Smooth muscle cell (in vitro differentiated cells): ENCODE measurements at regions not wholly inside any gene's neighbourhood (a gene's known extent, or its start where the extent isn't known, plus 50 kb on each side); places are given as distances from the start of the nearest gene placed in this dataset.

Experiments used
- DNase-seq: peaks from one replicate; lab custom pipeline; 2025; ENCODE audit not compliant: unreplicated experiment; lab: John Stamatoyannopoulos, UW
- H2AFZ ChIP-seq: fragments of 200-600 bp; sonication (generic); 2 replicates; pipeline ENCODE4 v1.6.0; 2016; ENCODE audit warnings: antibody characterized with exemption, low read depth, mild to moderate bottlenecking
- H3F3A ChIP-seq: fragments of 200-600 bp; sonication (generic); 2 replicates; pipeline ENCODE4 v1.6.0; 2017; ENCODE audit warnings: antibody characterized with exemption, low read depth
- H3K27ac ChIP-seq: fragments of 200-600 bp; sonication (generic); 2 replicates; pipeline ENCODE4 v1.5.1; 2016; ENCODE audit warnings: low read depth, mild to moderate bottlenecking
- H3K27me3 ChIP-seq: fragments of 200-600 bp; sonication (generic); 2 replicates; pipeline ENCODE4 v1.6.1; 2016; ENCODE audit warnings: low read depth, mild to moderate bottlenecking
- H3K36me3 ChIP-seq: fragments of 200-600 bp; sonication (generic); 2 replicates; pipeline ENCODE4 v1.5.1; 2016; ENCODE audit warnings: low read depth
- H3K4me1 ChIP-seq: fragments of 200-600 bp; sonication (generic); 2 replicates; pipeline ENCODE4 v1.5.1; 2016; ENCODE audit warnings: low read depth
- H3K4me2 ChIP-seq: fragments of 200-600 bp; sonication (generic); 2 replicates; pipeline ENCODE4 v1.6.0; 2016; ENCODE audit warnings: mild to moderate bottlenecking
- H3K4me3 ChIP-seq: fragments of 200-600 bp; sonication (generic); 2 replicates; pipeline ENCODE4 v1.5.1; 2016; ENCODE audit warnings: mild to moderate bottlenecking
- H3K79me2 ChIP-seq: fragments of 200-600 bp; sonication (generic); 2 replicates; pipeline ENCODE4 v1.6.0; 2016; ENCODE audit warnings: low read depth, mild to moderate bottlenecking
- H3K9ac ChIP-seq: fragments of 200-600 bp; sonication (generic); 2 replicates; pipeline ENCODE4 v1.6.0; 2016; ENCODE audit warnings: low read depth
- H3K9me3 ChIP-seq: fragments of 200-600 bp; sonication (generic); replicated peaks from 2 replicates; pipeline ENCODE4 v1.5.1; 2016; ENCODE audit warnings: low read depth
- H4K20me1 ChIP-seq: fragments of 200-600 bp; sonication (generic); 2 replicates; pipeline ENCODE4 v1.6.0; 2016; ENCODE audit warnings: low read depth
- WGBS: methylation state at CpG from one replicate; pipeline ENCODE4 v1.1.7; 2016; ENCODE audit warnings: low lambda C conversion rate; 5-methylcytosine and 5-hydroxymethylcytosine counted together
- TF ChIP-seq, protein P1 (sequence below): fragments of 200-600 bp; sonication (generic); IDR thresholded peaks from 2 replicates; pipeline ENCODE4 v1.5.1; 2017; ENCODE audit warnings: borderline replicate concordance, mild to moderate bottlenecking, antibody characterized with exemption; ENCODE audit not compliant: insufficient read depth, poor library complexity, severe bottlenecking

DNA sequence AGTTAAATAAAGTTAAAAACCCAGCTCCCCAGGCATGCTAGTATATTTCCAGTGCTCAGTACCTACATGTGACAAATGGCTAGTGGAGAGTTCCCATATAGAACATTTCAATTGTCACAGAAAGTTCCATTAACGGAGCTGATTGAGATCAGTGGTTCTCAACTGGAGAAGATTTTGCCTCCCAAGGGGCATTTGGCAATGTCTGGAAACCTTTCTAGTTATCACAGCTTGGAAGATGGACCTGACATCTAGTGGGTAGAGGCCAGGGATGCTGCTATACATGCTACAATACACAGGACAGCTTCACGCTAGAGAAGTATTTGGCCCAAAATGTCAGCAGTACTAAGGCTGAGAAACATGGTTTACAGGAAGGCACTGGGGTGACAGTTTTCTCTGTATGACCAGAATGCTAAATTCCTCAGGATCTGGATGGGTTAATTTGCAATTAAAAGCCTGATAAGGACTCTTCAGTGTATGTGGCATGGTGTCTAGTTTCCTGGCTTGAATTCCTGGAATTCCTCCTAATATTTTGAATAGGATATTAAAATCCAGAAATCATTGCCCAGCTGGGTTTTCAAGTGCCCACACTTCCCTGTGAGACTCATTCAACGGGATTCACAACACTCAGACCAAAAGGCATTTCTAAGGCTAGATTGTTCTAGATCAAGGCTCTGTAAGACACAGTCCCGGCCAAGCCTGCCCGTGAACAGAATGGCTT, 84.7 kb upstream of the SALL4 start:
- no peaks in the 10 kb centered on the region for H3K79me2 ChIP-seq

DNA sequence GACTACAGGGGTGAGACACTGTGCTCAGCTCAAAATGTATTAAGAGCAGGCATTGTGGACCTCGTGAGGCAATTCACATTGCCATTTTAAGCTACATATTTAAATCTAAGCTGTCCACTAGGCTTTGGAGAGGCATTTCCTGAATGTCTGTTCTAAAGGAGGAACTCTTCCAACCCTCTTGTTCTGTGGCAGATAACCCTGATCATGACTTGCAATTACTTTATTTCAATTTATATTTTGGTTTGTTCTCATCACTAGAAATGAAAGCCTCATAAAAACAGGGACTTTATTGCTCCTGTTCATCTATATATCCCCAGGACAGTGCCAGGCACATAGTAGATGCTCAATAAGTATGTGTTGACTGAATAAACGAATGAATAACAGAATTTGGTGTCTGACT, 84.0 kb upstream of the SALL4 start:
- H3F3A ChIP-seq, result no peaks in the 10 kb centered on the region
- TF ChIP-seq, protein P1, sequence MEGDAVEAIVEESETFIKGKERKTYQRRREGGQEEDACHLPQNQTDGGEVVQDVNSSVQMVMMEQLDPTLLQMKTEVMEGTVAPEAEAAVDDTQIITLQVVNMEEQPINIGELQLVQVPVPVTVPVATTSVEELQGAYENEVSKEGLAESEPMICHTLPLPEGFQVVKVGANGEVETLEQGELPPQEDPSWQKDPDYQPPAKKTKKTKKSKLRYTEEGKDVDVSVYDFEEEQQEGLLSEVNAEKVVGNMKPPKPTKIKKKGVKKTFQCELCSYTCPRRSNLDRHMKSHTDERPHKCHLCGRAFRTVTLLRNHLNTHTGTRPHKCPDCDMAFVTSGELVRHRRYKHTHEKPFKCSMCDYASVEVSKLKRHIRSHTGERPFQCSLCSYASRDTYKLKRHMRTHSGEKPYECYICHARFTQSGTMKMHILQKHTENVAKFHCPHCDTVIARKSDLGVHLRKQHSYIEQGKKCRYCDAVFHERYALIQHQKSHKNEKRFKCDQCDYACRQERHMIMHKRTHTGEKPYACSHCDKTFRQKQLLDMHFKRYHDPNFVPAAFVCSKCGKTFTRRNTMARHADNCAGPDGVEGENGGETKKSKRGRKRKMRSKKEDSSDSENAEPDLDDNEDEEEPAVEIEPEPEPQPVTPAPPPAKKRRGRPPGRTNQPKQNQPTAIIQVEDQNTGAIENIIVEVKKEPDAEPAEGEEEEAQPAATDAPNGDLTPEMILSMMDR, result no peak
- DNase-seq, result no peak
- peaks cover 35% of the 10 kb centered on the region for H3K4me1 ChIP-seq
- H3K9me3 ChIP-seq, result no peaks in the 10 kb centered on the region
- no peak overlapping the region for H3K4me2 ChIP-seq
- H3K4me3 ChIP-seq, result no peak overlapping the region
- no peak overlapping the region for H3K9ac ChIP-seq
- H3K27ac ChIP-seq, result no peak overlapping the region
- H2AFZ ChIP-seq, result no peak overlapping the region
- WGBS, result 65% methylated on average over 2 of the region's 2 CpGs
- H3K79me2 ChIP-seq, result no peaks in the 10 kb centered on the region
- no peaks in the 10 kb centered on the region for H3K36me3 ChIP-seq
- H4K20me1 ChIP-seq, result no peaks in the 10 kb centered on the region
- no peaks in the 10 kb centered on the region for H3K27me3 ChIP-seq

More for the DNA sequence above, 84.7 kb upstream of the SALL4 start:
- H3K9ac ChIP-seq, result no peak overlapping the region
- no peaks in the 10 kb centered on the region for H3F3A ChIP-seq
- no peaks in the 10 kb centered on the region for H3K36me3 ChIP-seq
- H3K4me1 ChIP-seq, result peaks cover 35% of the 10 kb centered on the region
- no peak for DNase-seq
- 66% methylated on average over 5 of the region's 5 CpGs for WGBS
- H4K20me1 ChIP-seq, result no peaks in the 10 kb centered on the region
- H3K4me2 ChIP-seq, result no peak overlapping the region
- no peaks in the 10 kb centered on the region for H3K9me3 ChIP-seq
- TF ChIP-seq, protein P1, result no peak
- no peak overlapping the region for H3K4me3 ChIP-seq
- no peak overlapping the region for H2AFZ ChIP-seq
- H3K27ac ChIP-seq, result no peak overlapping the region
- no peaks in the 10 kb centered on the region for H3K27me3 ChIP-seq

DNA sequence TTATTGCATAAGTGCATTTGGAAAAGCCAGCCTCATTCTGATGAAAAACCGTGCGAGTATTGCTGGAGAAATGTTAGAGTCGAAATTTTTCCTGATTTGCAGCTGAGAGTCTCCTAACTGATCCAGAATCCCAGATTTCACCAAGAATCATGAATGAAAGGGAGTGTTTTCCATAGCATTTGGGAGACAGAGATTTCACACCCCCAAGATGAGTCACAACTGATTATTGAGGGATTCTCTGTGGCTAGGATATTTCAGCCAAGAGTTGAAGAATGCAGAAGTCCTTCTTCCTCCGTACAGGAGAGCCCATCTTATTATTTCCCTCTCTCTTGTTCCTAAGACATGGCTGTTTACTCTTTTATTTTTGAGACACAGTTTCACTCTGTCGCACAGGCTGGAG, 82.2 kb upstream of the SALL4 start:
- Histone ChIP-seq H2AFZ (no peak overlapping the region), H3K36me3 (no peaks in the 10 kb centered on the region), H3F3A (no peaks in the 10 kb centered on the region), H3K27me3 (no peaks in the 10 kb centered on the region), H3K4me3 (no peak overlapping the region), H4K20me1 (no peaks in the 10 kb centered on the region), H3K4me2 (no peak overlapping the region), H3K4me1 (peaks cover 27% of the 10 kb centered on the region), H3K79me2 (no peaks in the 10 kb centered on the region), H3K9me3 (no peaks in the 10 kb centered on the region), H3K9ac (no peak overlapping the region), H3K27ac (no peak overlapping the region)
- 41% methylated on average over 5 of the region's 5 CpGs for WGBS
- TF ChIP-seq, protein P1, result no peak
- DNase-seq, result no peak

DNA sequence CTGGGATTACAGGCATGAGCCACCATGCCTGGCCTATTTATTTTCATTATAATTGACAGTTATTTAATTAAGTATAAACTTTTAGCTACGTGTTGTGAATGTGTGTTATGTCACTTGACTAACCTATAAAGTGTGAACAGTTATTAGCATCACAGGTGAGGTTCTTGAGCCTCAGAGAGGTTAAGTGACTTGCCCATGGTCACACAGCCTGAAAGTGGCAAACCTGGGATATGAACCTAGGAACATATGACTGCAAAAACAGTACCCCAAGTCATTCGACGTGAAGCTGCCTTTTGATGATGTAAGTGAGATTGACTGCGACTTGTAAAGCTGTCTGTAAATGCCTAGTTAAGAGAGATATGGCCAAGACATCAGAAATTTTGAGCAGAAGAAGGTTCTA, 77.9 kb upstream of the SALL4 start:
- TF ChIP-seq, protein P1, result no peak
- Histone ChIP-seq H3K4me1 (peaks cover 7% of the 10 kb centered on the region), H3K27me3 (no peaks in the 10 kb centered on the region), H3K4me3 (no peak overlapping the region), H3F3A (peaks cover 5% of the 10 kb centered on the region), H3K9me3 (no peaks in the 10 kb centered on the region), H3K9ac (no peak overlapping the region), H4K20me1 (no peaks in the 10 kb centered on the region), H2AFZ (no peak overlapping the region), H3K4me2 (no peak overlapping the region), H3K36me3 (no peaks in the 10 kb centered on the region), H3K79me2 (no peaks in the 10 kb centered on the region), H3K27ac (no peak overlapping the region)
- WGBS, result 72% methylated on average over 4 of the region's 4 CpGs
- DNase-seq, result no peak
